ENCODE measurements at regions not wholly inside any gene's neighbourhood (a gene's known extent, or its start where the extent isn't known, plus 50 kb on each side); places are given as distances from the start of the nearest gene placed in this dataset.

- Histone ChIP-seq H3K9ac (ENCODE audit: extremely low read depth, insufficient read length, low read length) (no peak overlapping the region), H3K18ac (ENCODE audit: insufficient read length, low read depth, low read length) (no peak overlapping the region), H3K9me3 (ENCODE audit: control insufficient read depth, low read depth, low read length) (no peaks in the 10 kb centered on the region), H2AFZ (ENCODE audit: low read length) (no peak overlapping the region), H2BK20ac (ENCODE audit: low read depth, low read length, poor library complexity, severe bottlenecking) (no peak overlapping the region), H3K23me2 (ENCODE audit: insufficient read length, low read depth, low read length, poor library complexity, severe bottlenecking) (no peaks in the 10 kb centered on the region), H3K27ac (ENCODE audit: insufficient read length, low read depth, low read length) (no peak overlapping the region), H3K27me3 (ENCODE audit: insufficient read depth, low read length) (no peaks in the 10 kb centered on the region), H4K5ac (ENCODE audit: insufficient read length, low read depth, low read length) (no peak overlapping the region), H2BK120ac (ENCODE audit: low read depth, low read length, poor library complexity, severe bottlenecking) (no peak overlapping the region), H3K23ac (ENCODE audit: insufficient read length, low read depth, low read length) (no peak overlapping the region), H4K20me1 (ENCODE audit: control insufficient read depth, insufficient read depth, insufficient read length) (no peaks in the 10 kb centered on the region), H2BK5ac (ENCODE audit: insufficient read length, low read length) (no peak overlapping the region), H2BK12ac (ENCODE audit: insufficient read length, low read depth, low read length) (no peak overlapping the region), H3T11ph (ENCODE audit: low read length) (no peak overlapping the region), H3K79me1 (ENCODE audit: insufficient read depth, low read depth, low read length, poor library complexity, severe bottlenecking) (no peaks in the 10 kb centered on the region), H3K4ac (ENCODE audit: low read depth, low read length) (no peak overlapping the region), H3K14ac (ENCODE audit: insufficient read depth, low read length) (no peak overlapping the region), H4K8ac (replicated peaks; ENCODE audit: insufficient read length, low read depth, low read length) (no peak overlapping the region), H3K56ac (ENCODE audit: insufficient read length, low read depth, low read length) (no peak overlapping the region), H3K4me2 (ENCODE audit: insufficient read depth, insufficient read length, low read length) (no peak overlapping the region), H3K4me1 (ENCODE audit: insufficient read depth, low read length) (no peaks in the 10 kb centered on the region), H2AK5ac (ENCODE audit: insufficient read length, low read length) (no peak overlapping the region), H4K91ac (ENCODE audit: insufficient read length, low read depth, low read length) (no peak overlapping the region), H2BK15ac (ENCODE audit: low read depth, low read length) (no peak overlapping the region), H3K79me2 (ENCODE audit: insufficient read depth, low read length) (no peaks in the 10 kb centered on the region)
- Mint-ChIP-seq H3K9me3 (no peaks in the 10 kb centered on the region), H3K4me1 (peaks cover 2 to 3% of the 10 kb centered on the region in 2 experiments; a peak in 3 of 4 replicates), H3K27me3 (ENCODE audit: low read depth) (no peaks in the 10 kb centered on the region), H3K27ac (peak overlapping the region in 1 of 3 experiments; percentile 21; a peak in 2 of 7 replicates), H3K4me3 (no peak overlapping the region), H3K36me3 (ENCODE audit: insufficient read depth in 1 of 3, low read depth in 3 of 3) (no peaks in the 10 kb centered on the region; a peak in 1 of 7 replicates)
- no peak for DNase-seq
- WGBS (ENCODE audit: extremely low coverage, insufficient read length, low lambda C conversion rate), result no CpG with 5 or more reads among the region's 2 CpGs
- no peak for TF ChIP-seq CTCF (conservative IDR thresholded peaks at IDR 0.05)
Measured at GRCh38 chr5:40270274-40270845, 409.4 kb upstream of the PTGER4 start.

Data from H9 (cell line).